Skeletal muscle tissue (tissue), 3 donors: ENCODE measurements at regions not wholly inside any gene's neighbourhood (a gene's known extent, or its start where the extent isn't known, plus 50 kb on each side); places are given as distances from the start of the nearest gene placed in this dataset.
"Not testable (repeated sequence)": the region's sequence is repeated elsewhere in the genome, so short reads cannot be mapped to it uniquely, and the experiment has no call there.

ENCODE experiments used
- H3K27ac ChIP-seq: one replicate; pipeline ENCODE4 v1.7.0; 2013; ENCODE audit warnings: mild to moderate bottlenecking, low read depth, low read length, inconsistent platforms
- H3K27me3 ChIP-seq, 3 donors: one replicate each; pipeline ENCODE4 v1.7.0; 2013; ENCODE audit warnings: low read length in 3 of 3; ENCODE audit not compliant: control insufficient read depth in 3 of 3, insufficient read depth in 3 of 3
- H3K36me3 ChIP-seq, 3 donors: one replicate each; pipeline ENCODE4 v1.7.0; 2013; ENCODE audit warnings: low read length in 3 of 3; ENCODE audit not compliant: control insufficient read depth in 3 of 3, insufficient read depth in 3 of 3
- H3K4me1 ChIP-seq, 3 donors: one replicate each; pipeline ENCODE4 v1.7.0; 2013; ENCODE audit warnings: low read length in 3 of 3, mild to moderate bottlenecking in 3 of 3; ENCODE audit not compliant: control insufficient read depth in 3 of 3, insufficient read depth in 3 of 3
- H3K4me3 ChIP-seq, 3 donors: one replicate each; pipeline ENCODE4 v1.7.0; 2013; ENCODE audit warnings: low read length in 3 of 3
- H3K9ac ChIP-seq, 3 donors: one replicate each; pipeline ENCODE4 v1.7.0; 2013; ENCODE audit warnings: low read length in 3 of 3, mild to moderate bottlenecking in 3 of 3, moderate library complexity in 2 of 3, low read depth in 1 of 3
- H3K9me3 ChIP-seq, 3 donors: one replicate each; pipeline ENCODE4 v1.7.0; 2013; ENCODE audit warnings: low read length in 3 of 3; ENCODE audit not compliant: control insufficient read depth in 3 of 3
- donor health status: Osteomylitis.

DNA sequence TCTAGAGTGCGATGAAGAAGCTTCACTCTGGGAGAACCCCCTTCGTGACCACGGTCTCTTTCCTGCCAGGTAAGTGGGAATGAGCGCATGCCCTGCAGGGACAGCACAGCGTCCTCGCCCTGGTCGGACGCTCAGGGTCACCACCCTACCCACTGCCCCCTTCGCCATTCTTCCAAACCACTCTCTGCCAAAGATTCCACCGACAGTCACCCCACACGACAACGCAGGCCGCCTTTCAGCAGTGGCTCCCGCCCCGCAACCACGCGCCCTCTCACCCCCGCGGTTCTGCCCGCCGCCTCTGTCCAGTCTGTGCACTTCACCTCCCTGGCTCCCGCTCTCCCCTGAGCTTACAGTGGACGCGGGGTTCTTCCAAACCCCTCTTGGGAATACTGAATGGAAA lies 82.3 kb upstream of the FCGR1A start:
- H3K27ac ChIP-seq, H3K36me3 ChIP-seq, H3K9me3 ChIP-seq, H3K9ac ChIP-seq, H3K27me3 ChIP-seq, H3K4me1 ChIP-seq, H3K4me3 ChIP-seq: not testable (repeated sequence)

DNA sequence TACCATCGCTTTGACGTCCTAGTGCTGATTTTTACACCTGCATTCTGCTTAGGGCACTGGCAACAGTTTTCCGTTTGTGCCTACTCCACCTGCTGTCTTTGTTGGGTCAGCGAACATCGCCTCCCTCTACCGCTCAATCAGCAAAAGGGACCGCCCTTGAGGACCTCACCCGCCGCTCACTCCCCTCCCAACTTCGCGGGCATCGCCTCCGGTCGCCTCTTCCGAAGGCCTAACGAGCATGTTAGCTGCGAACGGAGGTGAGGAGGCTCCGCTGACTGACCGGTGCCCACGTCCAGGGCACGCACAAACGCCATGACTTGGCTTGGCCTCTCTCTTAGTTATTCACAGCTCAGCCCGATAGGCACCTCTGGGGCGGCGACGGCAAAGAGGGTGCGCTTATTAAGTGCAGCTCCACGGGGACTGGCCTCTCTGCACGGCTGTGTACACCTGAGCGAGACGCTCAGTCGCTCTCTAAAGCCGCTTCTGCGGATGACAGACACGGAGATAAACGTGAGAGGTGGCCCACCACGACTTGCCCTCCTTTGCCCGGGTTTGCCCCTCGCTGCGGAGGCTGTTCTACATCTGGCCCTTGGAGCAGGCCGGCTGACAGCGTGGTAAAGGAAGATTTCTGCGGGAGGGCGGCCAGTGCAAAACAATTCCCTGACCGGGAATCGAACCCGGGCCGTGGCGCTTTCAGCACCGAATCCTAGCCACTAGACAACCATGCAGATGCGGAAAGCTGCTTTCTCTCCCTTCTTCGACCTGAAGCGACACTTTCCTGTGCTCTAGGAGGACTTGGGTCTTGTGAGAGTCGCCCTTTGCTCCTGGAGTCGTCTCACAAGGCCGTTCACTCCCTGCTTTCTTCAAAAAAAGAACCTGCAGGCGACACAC lies 81.6 kb upstream of the FCGR1A start:
- not testable (repeated sequence) for H3K9ac ChIP-seq

DNA sequence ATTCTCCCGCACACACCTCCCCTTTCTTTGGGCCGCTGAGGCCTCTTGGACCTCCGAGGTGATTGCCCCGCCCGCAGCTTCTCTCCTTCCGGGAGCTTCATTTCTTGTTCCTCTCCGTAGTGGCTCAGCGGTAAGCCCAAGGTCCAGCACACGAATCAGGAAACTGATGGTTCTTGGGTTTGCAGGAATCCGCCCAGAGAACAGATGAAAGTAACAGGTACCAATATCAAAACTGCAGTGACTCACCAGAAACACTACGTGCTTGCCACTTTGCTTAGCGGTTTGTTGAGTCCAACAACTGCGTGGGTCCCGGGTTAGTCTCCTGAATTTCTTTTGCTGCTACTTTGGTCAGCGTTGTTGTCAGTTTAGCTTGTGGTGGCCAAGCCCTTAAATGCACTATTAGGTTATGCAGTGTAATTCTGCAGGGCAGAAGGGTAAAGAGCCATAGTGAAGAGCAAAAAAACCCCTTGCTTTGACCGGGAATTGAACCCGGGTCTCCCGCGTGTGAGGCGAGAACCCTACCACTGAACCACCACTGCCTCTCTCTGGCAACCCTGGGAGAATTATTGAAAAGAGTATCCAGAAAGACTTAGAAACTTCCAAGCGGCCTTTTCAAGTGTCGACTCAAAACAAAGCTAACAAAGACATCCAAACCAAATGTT lies 74.2 kb upstream of the FCGR1A start:
- H3K9me3 ChIP-seq, H3K36me3 ChIP-seq, H3K4me1 ChIP-seq, H3K27ac ChIP-seq, H3K9ac ChIP-seq, H3K27me3 ChIP-seq: not testable (repeated sequence)
- H3K4me3 ChIP-seq, result peak overlapping the region in 1 of 3 donors; percentile 48

More for the DNA sequence above, 81.6 kb upstream of the FCGR1A start:
- H3K9me3 ChIP-seq, H3K4me3 ChIP-seq, H3K27ac ChIP-seq, H3K4me1 ChIP-seq, H3K27me3 ChIP-seq, H3K36me3 ChIP-seq: not testable (repeated sequence)

DNA sequence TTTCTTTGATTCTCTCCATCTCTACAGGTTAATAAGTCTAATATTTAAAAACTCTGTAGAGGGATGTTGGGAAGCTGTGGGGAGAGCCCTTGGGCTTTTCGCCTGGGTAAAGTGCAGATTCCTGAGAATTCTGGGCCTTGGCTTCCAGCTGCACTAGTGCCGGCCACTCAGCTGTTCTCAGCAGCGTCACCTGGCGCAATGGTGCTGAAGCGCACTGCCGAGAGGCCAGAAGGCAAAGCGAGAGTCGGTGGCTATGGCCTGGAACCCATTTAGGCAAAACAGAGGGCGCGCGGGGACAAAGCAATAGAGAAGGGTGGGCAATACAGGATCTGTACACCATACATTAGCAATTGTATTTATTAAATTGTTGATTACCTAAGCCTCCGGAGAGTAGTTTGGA lies 70.8 kb upstream of the FCGR1A start:
- H3K27ac ChIP-seq, H3K27me3 ChIP-seq, H3K9me3 ChIP-seq, H3K36me3 ChIP-seq, H3K9ac ChIP-seq, H3K4me3 ChIP-seq, H3K4me1 ChIP-seq: not testable (repeated sequence)

- H3K9ac ChIP-seq, H3K4me1 ChIP-seq, H3K27ac ChIP-seq, H3K36me3 ChIP-seq, H3K9me3 ChIP-seq, H3K27me3 ChIP-seq, H3K4me3 ChIP-seq: not testable (repeated sequence)
Measured at GRCh38 chr1:149712154-149712927, 70.2 kb upstream of the FCGR1A start.

DNA sequence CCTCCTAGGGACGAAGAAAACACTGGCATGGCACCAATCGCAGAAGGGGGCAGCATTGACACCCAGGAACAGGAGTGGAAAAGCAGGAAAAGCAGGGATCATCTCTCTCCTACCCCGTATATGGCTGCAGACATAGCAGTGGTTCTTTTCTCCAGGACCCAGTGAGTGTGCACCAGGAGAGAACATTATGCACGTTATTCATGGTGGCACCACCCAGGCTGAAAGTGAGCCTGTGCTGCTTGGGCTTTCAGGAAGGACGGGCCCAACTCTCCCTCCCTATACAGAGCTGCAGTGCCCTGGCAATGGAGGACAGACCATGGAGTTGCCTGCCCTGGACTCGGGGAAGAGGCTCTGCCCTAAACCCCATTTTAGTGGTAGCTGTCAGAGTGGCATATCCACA lies 69.0 kb upstream of the FCGR1A start:
- H3K9me3 ChIP-seq, H3K4me3 ChIP-seq, H3K4me1 ChIP-seq, H3K9ac ChIP-seq, H3K27me3 ChIP-seq, H3K36me3 ChIP-seq, H3K27ac ChIP-seq: not testable (repeated sequence)

DNA sequence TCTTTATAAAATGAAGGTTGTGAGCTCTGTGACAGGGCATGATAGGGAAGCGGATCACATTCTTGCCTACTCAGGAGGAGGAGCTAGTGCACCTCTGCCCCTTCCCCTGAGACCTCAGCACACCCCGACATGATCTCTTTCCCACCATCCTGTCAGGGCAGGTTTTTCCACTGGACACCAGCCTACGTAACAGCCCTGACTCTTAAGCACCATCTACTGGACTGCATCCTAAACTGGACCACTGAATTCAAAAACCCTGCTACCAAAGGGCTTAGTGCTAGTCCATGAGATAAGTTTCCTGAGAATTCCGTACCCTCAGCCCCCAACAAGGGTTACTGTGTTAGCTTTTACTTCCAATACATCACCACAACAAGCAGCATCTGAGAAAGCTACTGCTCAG lies 68.5 kb upstream of the FCGR1A start:
- not testable (repeated sequence) for H3K4me3 ChIP-seq, H3K4me1 ChIP-seq, H3K27ac ChIP-seq, H3K36me3 ChIP-seq, H3K9ac ChIP-seq, H3K9me3 ChIP-seq, H3K27me3 ChIP-seq

DNA sequence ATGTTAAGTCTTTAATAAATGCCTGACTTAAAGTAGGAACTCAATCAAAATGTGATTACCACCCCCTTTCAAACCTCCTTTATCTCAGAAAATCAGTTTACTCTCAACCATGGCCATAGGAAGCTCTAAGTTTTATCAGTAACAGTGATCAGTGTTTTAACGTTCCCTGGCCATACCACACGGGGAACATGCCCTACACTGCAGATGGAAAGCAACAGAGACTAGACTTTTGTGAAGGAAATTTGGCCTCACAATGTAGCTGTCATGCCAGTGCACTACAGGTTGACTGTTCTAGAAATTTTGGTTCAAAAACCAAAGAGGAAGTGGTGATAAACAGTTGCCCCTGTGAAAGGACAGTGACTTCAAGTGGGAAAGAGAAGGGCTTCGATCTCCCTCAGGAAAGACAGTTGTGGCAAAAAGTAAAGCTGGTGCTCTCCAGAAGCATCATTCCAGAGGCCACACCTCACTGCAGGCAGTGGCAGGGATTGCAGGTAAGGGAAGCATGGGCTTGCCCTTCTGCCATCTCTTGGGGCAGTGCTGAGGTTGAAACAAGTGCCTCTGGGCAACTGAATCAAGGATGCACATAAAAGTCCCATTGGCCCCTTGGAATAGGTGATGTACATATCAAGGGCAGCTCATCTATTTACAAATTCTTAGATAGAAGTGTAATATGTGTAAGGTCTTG lies 57.7 kb upstream of the FCGR1A start:
- not testable (repeated sequence) for H3K4me3 ChIP-seq, H3K4me1 ChIP-seq, H3K9ac ChIP-seq, H3K36me3 ChIP-seq, H3K27me3 ChIP-seq, H3K27ac ChIP-seq, H3K9me3 ChIP-seq

DNA sequence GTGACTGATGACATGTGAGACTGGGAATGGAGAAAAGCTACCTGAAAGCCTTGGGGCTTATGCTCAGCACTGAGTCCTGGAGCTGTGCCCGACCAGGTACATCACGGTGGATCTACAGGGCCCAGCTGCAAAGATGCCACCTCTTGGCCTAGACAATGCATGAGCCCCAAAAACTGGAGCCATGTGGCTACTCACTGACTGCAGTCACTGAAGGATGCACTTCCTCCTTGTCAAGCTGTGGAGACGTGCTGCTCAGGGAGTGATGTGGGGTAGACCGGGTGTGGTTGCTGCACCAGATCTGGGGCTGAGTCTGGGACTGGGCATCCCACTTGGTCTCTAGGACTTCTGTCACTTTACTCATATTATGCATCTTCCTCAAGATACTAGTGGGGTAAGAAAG lies 55.8 kb upstream of the FCGR1A start:
- H3K4me1 ChIP-seq, H3K9me3 ChIP-seq, H3K36me3 ChIP-seq, H3K4me3 ChIP-seq, H3K27ac ChIP-seq, H3K9ac ChIP-seq, H3K27me3 ChIP-seq: not testable (repeated sequence)

DNA sequence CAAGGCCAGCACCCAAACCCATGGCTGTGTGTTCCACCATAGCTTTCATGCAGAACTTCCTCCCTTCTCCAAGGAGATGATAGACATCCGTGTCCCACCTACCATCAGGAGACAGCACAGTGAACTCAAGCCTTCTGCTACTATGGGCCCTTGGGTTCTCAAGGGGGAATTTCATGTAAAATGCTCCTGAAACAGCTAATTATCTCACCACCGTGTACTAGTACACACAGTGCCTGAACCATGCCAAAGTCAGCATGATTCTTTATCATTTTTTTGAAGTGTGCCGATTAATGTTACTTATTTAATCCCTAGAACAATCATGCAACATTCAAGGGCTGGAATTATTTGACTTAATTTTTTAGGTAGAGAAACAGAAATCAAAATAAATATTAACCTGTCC lies 53.9 kb upstream of the FCGR1A start:
- H3K27me3 ChIP-seq, H3K4me3 ChIP-seq, H3K9me3 ChIP-seq, H3K4me1 ChIP-seq, H3K36me3 ChIP-seq, H3K9ac ChIP-seq, H3K27ac ChIP-seq: not testable (repeated sequence)
